GM18520 (cell line): ENCODE measurements at regions not wholly inside any gene's neighbourhood (a gene's known extent, or its start where the extent isn't known, plus 50 kb on each side); places are given as distances from the start of the nearest gene placed in this dataset.
"Not testable (repeated sequence)": the region's sequence is repeated elsewhere in the genome, so short reads cannot be mapped to it uniquely, and the experiment has no call there.

ENCODE experiments used
- ATAC-seq: cut with Tn5 transposase; IDR thresholded peaks from one replicate; pipeline ENCODE4 v1.9.1; 2021; ENCODE audit not compliant: unreplicated experiment

GRCh38 chr1:89436856-89437255, 73.0 kb downstream of the GBP6 start:
- no peak for ATAC-seq

- not testable (repeated sequence) for ATAC-seq
These were observed 74.4 kb downstream of the GBP6 start for GRCh38 chr1:89438301-89438700.

GRCh38 chr1:89440911-89441310, 77.1 kb downstream of the GBP6 start:
- ATAC-seq, result no peak

GRCh38 chr1:89444791-89445190, 79.8 kb upstream of the LRRC8B start:
- no peak for ATAC-seq

- ATAC-seq, result peak; percentile 55
These were observed 73.6 kb upstream of the LRRC8B start for GRCh38 chr1:89451011-89451410.

GRCh38 chr1:89453123-89453972, 71.3 kb upstream of the LRRC8B start:
- ATAC-seq, result no peak

GRCh38 chr1:89454845-89455521, 69.6 kb upstream of the LRRC8B start:
- no peak for ATAC-seq

- no peak for ATAC-seq
These were observed 67.6 kb upstream of the LRRC8B start for GRCh38 chr1:89457046-89457445.

- ATAC-seq, result no peak
These were observed 65.5 kb upstream of the LRRC8B start for GRCh38 chr1:89459081-89459480.

- no peak for ATAC-seq
These were observed 64.3 kb upstream of the LRRC8B start for GRCh38 chr1:89460325-89460724.

GRCh38 chr1:89462250-89462649, 62.4 kb upstream of the LRRC8B start:
- ATAC-seq, result no peak

GRCh38 chr1:89464008-89464407, 60.6 kb upstream of the LRRC8B start:
- no peak for ATAC-seq

- ATAC-seq, result peak; percentile 79
These were observed 59.4 kb upstream of the LRRC8B start for GRCh38 chr1:89465201-89465600.

GRCh38 chr1:89466307-89466930, 58.2 kb upstream of the LRRC8B start:
- ATAC-seq, result no peak

- ATAC-seq, result no peak
These were observed 52.4 kb upstream of the LRRC8B start for GRCh38 chr1:89472253-89472652.

- ATAC-seq, result no peak
These were observed 51.7 kb upstream of the LRRC8B start for GRCh38 chr1:89472886-89473417.
